K562 (cell line): ENCODE measurements at regions not wholly inside any gene's neighbourhood (a gene's known extent, or its start where the extent isn't known, plus 50 kb on each side); places are given as distances from the start of the nearest gene placed in this dataset.

Experiments
- ATAC-seq: fragments of 200-7000 bp; cut with Tn5 transposase; 3 replicates; pipeline ENCODE4 v1.9.1; 2020; ENCODE audit warnings: moderate library complexity
- BruUV-seq: library from RNA; stranded (reverse); fragments of 400-500 nt; replicated peaks from 2 replicates; lab custom pipeline; 2021; lab: Mats Ljungman, UMichigan
- CTCF ChIA-PET: fragments of 300-600 bp; formaldehyde crosslinking; extraction: SDS; loops from one replicate; lab custom pipeline; 2021; ENCODE audit warnings: low intra/inter-chr PET ratio; lab: Yijun Ruan, JAX
- POLR2A ChIA-PET: fragments of 300-600, 350-650 bp; sonication (Branson Sonifier 250); formaldehyde crosslinking; extraction: SDS; loops from one replicate; lab custom pipeline; 2021; ENCODE audit warnings: antibody characterized with exemption, inconsistent platforms; lab: Yijun Ruan, JAX
- DNase-seq, 4 experiments: peaks; one replicate each; pipeline versions ENCODE4 v3.0.0 to v3.0.0-alpha.2; 2011 to 2018; ENCODE audit warnings: low spot score in 3 of 4, mixed read lengths in 3 of 4; ENCODE audit errors: extremely low read depth in 1 of 4
- FAIRE-seq: peaks from 2 replicates; lab custom pipeline; 2011; peaks lifted over from hg19 to GRCh38; lab: Jason Lieb, UNC
- H2AFZ ChIP-seq: 2 replicates; pipeline ENCODE4 v1.6.0; 2011; ENCODE audit warnings: low read depth, low read length, control low read depth, inconsistent platforms
- H3K27ac ChIP-seq: fragments of 200-600 bp; 3 replicates; pipeline ENCODE4 v1.8.0; 2011; ENCODE audit warnings: low read depth, mild to moderate bottlenecking, control low read depth, inconsistent platforms, low read length, moderate library complexity, mixed read lengths; ENCODE audit errors: extremely low read depth
- H3K27me3 ChIP-seq, 2 experiments: fragments of 300-600 bp in 1 of 2; 2 replicates in 1 of 2; 3 replicates in 1 of 2; pipeline versions ENCODE4 v1.6.0 to v1.8.0; 2011; ENCODE audit warnings: inconsistent platforms in 2 of 2, low read length in 2 of 2, mild to moderate bottlenecking in 1 of 2, mixed read lengths in 1 of 2, moderate library complexity in 1 of 2; ENCODE audit not compliant: control insufficient read depth in 2 of 2, insufficient read depth in 2 of 2
- H3K36me3 ChIP-seq: fragments of 300-600 bp; 3 replicates; pipeline ENCODE4 v1.8.0; 2011; ENCODE audit warnings: mild to moderate bottlenecking, low read length, inconsistent platforms; ENCODE audit not compliant: control insufficient read depth, insufficient read depth
- H3K4me1 ChIP-seq, 2 experiments: fragments of 200-600 bp in 1 of 2; replicated peaks in 1 of 2; 2 replicates in 1 of 2; 3 replicates in 1 of 2; pipeline versions ENCODE4 v1.5.1 to v1.8.0; 2011; ENCODE audit warnings: inconsistent platforms in 2 of 2, low read length in 2 of 2, mild to moderate bottlenecking in 1 of 2, mixed read lengths in 1 of 2, moderate library complexity in 1 of 2; ENCODE audit not compliant: control insufficient read depth in 2 of 2, insufficient read depth in 2 of 2
- H3K4me2 ChIP-seq: 2 replicates; pipeline ENCODE4 v1.6.1; 2011; ENCODE audit warnings: low read length, control low read depth, inconsistent platforms, mixed read lengths; ENCODE audit not compliant: insufficient read depth
- H3K4me3 ChIP-seq: fragments of 200-600 bp; sonication (generic), shearing (Covaris generic); 2 replicates; pipeline ENCODE4 v1.5.1; 2016; ENCODE audit warnings: control low read depth, inconsistent platforms
- H3K79me2 ChIP-seq: fragments of 200-600 bp; 3 replicates; pipeline ENCODE4 v1.8.0; 2011; ENCODE audit warnings: low read length, inconsistent platforms; ENCODE audit not compliant: control insufficient read depth, insufficient read depth
- H3K9ac ChIP-seq, 2 experiments: 2 replicates each; pipeline versions ENCODE4 v1.6.0 to v1.6.1; 2011; ENCODE audit warnings: low read depth in 2 of 2, low read length in 2 of 2, control low read depth in 1 of 2, inconsistent platforms in 1 of 2, mild to moderate bottlenecking in 1 of 2, mixed read lengths in 1 of 2; ENCODE audit not compliant: insufficient read depth in 1 of 2
- H3K9me1 ChIP-seq: one replicate; pipeline ENCODE4 v1.6.0; 2011; ENCODE audit warnings: inconsistent platforms, mild to moderate bottlenecking, low read length, moderate library complexity; ENCODE audit not compliant: control insufficient read depth, insufficient read depth
- H3K9me3 ChIP-seq: replicated peaks from 2 replicates; pipeline ENCODE4 v1.5.1; 2011; ENCODE audit warnings: low read depth, low read length, inconsistent platforms; ENCODE audit not compliant: control insufficient read depth, insufficient read depth
- H4K20me1 ChIP-seq: replicated peaks from 2 replicates; pipeline ENCODE4 v1.6.1; 2011; ENCODE audit warnings: low read length, inconsistent platforms, mixed read lengths; ENCODE audit not compliant: control insufficient read depth, insufficient read depth
- ARID3A ChIP-seq: IDR thresholded peaks from 2 replicates; pipeline ENCODE4 v1.6.1; 2012; ENCODE audit warnings: low read depth, low read length, improper control_type of control experiment, borderline replicate concordance
- CXXC5 ChIP-seq: fragments of 250-450 bp; sonication (Bioruptor Pico); IDR thresholded peaks from 2 replicates; pipeline ENCODE4 v1.8.0; 2022; ENCODE audit warnings: inconsistent platforms, mild to moderate bottlenecking, moderate library complexity
- ETS1 ChIP-seq: conservative IDR thresholded peaks from 2 replicates; pipeline ENCODE4 v1.6.1; 2011; ENCODE audit warnings: low read depth, mild to moderate bottlenecking, low read length; ENCODE audit not compliant: control insufficient read depth
- GATAD2A ChIP-seq: fragments of 450-650 bp; IDR thresholded peaks from 2 replicates; pipeline ENCODE4 v1.6.1; 2017
- GTF2A2 ChIP-seq: IDR thresholded peaks from 2 replicates; pipeline ENCODE4 v1.6.1; 2016; ENCODE audit warnings: mild to moderate bottlenecking, missing genetic modification characterization, missing compliant biosample characterization
- NEUROD1 ChIP-seq: fragments of 150-350 bp; IDR thresholded peaks from 2 replicates; pipeline ENCODE4 v1.6.1; 2014; ENCODE audit warnings: borderline replicate concordance, low read length, low read depth; ENCODE audit not compliant: partially characterized antibody
- NFYB ChIP-seq: IDR thresholded peaks from 2 replicates; pipeline ENCODE4 v1.6.1; 2011; ENCODE audit warnings: mild to moderate bottlenecking, moderate library complexity; ENCODE audit not compliant: insufficient read length; ENCODE audit errors: extremely low read depth
- NR1H2 ChIP-seq: sonication (generic); formaldehyde crosslinking; IDR thresholded peaks from 2 replicates; pipeline ENCODE4 v1.4.0; 2020; ENCODE audit warnings: mild to moderate bottlenecking, missing genetic modification reagents
- PTBP1 ChIP-seq: fragments of 200-400 bp; formaldehyde crosslinking; IDR thresholded peaks from 2 replicates; pipeline ENCODE4 v1.6.1; 2017; ENCODE audit warnings: low read depth, low read length
- PTRF ChIP-seq: fragments of 450-650 bp; IDR thresholded peaks from 2 replicates; pipeline ENCODE4 v1.6.1; 2016; ENCODE audit warnings: mild to moderate bottlenecking, missing genetic modification characterization, missing compliant biosample characterization
- SFPQ ChIP-seq: fragments of 200-400 bp; formaldehyde crosslinking; IDR thresholded peaks from 2 replicates; pipeline ENCODE4 v1.6.1; 2017; ENCODE audit warnings: mild to moderate bottlenecking, low read depth, low read length, moderate library complexity
- ZBTB43 ChIP-seq: sonication (generic); formaldehyde crosslinking; IDR thresholded peaks from 2 replicates; pipeline ENCODE4 v1.8.0; 2023; ENCODE audit warnings: mild to moderate bottlenecking, missing genetic modification reagents
- WGBS: fragments of 100-300 bp; shearing (Covaris generic); methylation state at CpG from one replicate; pipeline ENCODE4 v1.1.6; 2016; ENCODE audit warnings: low coverage, mixed read lengths; ENCODE audit not compliant: insufficient coverage; ENCODE audit errors: missing lambda C conversion rate; 5-methylcytosine and 5-hydroxymethylcytosine counted together
- in situ Hi-C: fragments of 300-500 bp; cut with MboI; formaldehyde crosslinking; loops from 4 replicates; pipeline ENCODE4 v1.15.0; 2018; ENCODE audit warnings: inconsistent platforms, mixed read lengths
- intact Hi-C: fragments of 100-400 bp; cut with micrococcal nuclease; formaldehyde crosslinking; loops from 2 replicates; pipeline ENCODE4 v1.14.2; 2022
- TF ChIP-seq, protein P1 (sequence below): fragments of 250-450 bp; sonication (Bioruptor Pico); IDR thresholded peaks from 2 replicates; pipeline ENCODE4 v1.8.0; 2022; ENCODE audit warnings: inconsistent platforms

DNA sequence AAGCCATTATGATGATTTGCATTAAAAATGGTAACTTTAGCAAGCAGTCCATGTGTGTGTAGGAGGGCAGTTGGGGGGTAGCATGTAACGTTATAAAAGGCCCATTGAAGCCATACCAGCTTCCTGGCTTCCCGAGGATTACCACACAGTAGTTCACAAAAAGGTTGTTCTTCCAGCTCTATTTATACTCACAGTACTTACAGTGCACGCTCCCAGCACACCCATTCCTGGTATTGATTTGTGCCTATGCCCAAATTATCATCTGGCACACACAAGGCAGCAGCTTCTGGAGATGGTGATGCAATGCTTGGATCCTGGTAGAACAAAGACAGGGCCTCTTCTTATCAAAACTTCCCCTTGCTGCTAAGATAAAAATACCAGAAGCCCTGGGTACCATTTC lies 436.8 kb downstream of the HAO1 start:
- BruUV-seq, result no TSS peak
- Histone ChIP-seq H3K9me3 (no peaks in the 10 kb centered on the region), H3K9me1 (no peaks in the 10 kb centered on the region), H4K20me1 (no peaks in the 10 kb centered on the region), H3K27ac (no peak overlapping the region), H3K9ac (no peak overlapping the region), H2AFZ (no peak overlapping the region), H3K79me2 (no peaks in the 10 kb centered on the region), H3K4me2 (no peak overlapping the region), H3K36me3 (no peaks in the 10 kb centered on the region), H3K4me1 (no peaks in the 10 kb centered on the region), H3K27me3 (no peaks in the 10 kb centered on the region), H3K4me3 (no peak overlapping the region)
- no peak for FAIRE-seq
- intact Hi-C loops, result no loop called here
- WGBS, result 0% methylated on average over 3 of the region's 3 CpGs
- DNase-seq, result no peak
- no peak for ATAC-seq
- ChIA-PET POLR2A (no interaction called here), CTCF (interaction anchor here (0.7 kb wide), 1 partner anchor 12 kb away, joined by 4 read pairs; no protein-coding TSS in a partner anchor)
- in situ Hi-C loops, result no loop called here
- TF ChIP-seq ARID3A, result no peak
- TF ChIP-seq GATAD2A, result no peak
- TF ChIP-seq ETS1, result no peak
- TF ChIP-seq PTBP1, result no peak
- no peak for TF ChIP-seq NR1H2
- TF ChIP-seq NFYB, result no peak
- no peak for TF ChIP-seq SFPQ
- TF ChIP-seq GTF2A2 (tag), result no peak
- TF ChIP-seq CXXC5 (CRISPR knock-in tag), result no peak
- no peak for TF ChIP-seq PTRF (tag)
- TF ChIP-seq ZBTB43 (CRISPR knock-in tag), result no peak
- TF ChIP-seq, protein P1, sequence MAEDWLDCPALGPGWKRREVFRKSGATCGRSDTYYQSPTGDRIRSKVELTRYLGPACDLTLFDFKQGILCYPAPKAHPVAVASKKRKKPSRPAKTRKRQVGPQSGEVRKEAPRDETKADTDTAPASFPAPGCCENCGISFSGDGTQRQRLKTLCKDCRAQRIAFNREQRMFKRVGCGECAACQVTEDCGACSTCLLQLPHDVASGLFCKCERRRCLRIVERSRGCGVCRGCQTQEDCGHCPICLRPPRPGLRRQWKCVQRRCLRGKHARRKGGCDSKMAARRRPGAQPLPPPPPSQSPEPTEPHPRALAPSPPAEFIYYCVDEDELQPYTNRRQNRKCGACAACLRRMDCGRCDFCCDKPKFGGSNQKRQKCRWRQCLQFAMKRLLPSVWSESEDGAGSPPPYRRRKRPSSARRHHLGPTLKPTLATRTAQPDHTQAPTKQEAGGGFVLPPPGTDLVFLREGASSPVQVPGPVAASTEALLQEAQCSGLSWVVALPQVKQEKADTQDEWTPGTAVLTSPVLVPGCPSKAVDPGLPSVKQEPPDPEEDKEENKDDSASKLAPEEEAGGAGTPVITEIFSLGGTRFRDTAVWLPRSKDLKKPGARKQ, result no peak
- TF ChIP-seq NEUROD1, result no peak
